GM21576 (cell line): ENCODE measurements at regions not wholly inside any gene's neighbourhood (a gene's known extent, or its start where the extent isn't known, plus 50 kb on each side); places are given as distances from the start of the nearest gene placed in this dataset.

Experiments used
- ATAC-seq: cut with Tn5 transposase; IDR thresholded peaks from one replicate; pipeline ENCODE4 v1.9.1; 2021; ENCODE audit warnings: mild to moderate bottlenecking, moderate library complexity; ENCODE audit not compliant: unreplicated experiment

DNA sequence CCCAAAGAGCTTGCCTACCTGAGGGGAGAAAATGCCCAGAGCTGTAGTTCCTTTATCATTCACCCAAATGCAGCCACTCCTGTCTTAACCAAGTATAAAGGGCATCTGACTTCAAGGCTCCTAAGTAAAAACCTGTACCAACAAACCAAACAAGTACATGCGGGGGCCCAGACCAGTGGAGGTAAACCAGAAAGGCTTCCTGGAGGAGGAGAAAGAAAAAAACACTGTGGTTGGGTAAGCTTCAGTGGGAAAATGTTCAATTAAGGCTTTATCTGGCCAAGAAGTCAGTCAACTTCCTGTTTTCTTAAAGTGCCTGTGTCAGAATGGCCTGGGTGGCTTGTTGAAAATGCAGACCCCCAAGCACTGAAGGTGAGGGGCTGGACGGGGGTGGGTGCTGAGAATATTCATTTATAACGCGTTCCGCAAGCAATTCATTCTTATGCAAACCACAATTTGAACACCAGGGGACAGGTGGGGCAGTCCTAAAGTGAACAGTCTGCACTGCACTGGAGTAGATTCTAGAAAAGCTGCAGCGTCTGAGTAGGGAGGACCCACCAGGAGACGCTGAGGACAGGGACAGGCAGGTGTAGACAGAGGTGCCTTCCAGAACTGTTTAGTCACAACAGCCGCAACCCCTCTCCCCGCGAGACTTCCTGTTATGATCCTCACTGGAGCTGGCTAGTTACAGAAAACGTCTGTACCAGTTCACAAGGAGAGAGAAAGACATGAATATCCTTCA lies 467.1 kb downstream of the SOX9 start:
- no peak for ATAC-seq

DNA sequence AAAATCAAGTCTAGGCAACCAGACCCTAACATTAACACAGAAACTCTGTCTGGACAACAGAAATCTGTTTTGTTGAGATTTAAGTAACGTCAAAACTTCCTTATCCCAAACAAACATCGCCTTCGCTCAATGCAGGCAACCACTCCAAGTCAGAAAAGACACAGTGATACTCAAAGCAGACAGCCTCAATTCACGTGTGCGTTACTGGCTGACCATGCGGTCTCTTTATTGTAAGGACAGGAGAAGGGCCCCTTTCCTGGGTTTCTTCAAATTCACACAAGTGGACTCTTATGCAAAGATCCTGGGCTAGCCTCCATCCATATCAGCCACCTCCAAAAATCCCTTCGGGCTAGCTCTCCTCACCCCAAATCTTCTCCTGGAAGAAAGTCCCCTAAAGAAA lies 467.7 kb downstream of the SOX9 start:
- ATAC-seq, result no peak

DNA sequence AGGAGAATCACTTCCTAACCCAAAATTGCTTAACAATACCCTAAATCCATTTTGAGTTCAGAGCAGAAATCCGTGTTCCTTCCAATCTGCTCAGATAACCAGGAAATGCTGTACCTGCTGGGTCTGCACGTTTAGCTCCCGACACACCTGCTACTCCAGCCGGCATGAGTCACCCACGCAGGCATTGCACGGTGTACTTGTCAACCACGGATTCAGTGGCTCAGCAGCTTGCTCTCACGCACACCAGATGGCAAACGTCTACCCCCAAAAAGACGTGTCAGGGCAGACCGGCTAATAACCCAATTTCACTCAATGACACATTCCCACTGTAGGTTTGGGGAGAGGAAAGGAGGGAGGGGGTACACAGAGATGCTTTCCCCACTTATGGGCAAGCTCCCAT lies 468.1 kb downstream of the SOX9 start:
- ATAC-seq, result no peak

- no peak for ATAC-seq
Observed at GRCh38 chr17:72590382-72590781, 469.6 kb downstream of the SOX9 start.

DNA sequence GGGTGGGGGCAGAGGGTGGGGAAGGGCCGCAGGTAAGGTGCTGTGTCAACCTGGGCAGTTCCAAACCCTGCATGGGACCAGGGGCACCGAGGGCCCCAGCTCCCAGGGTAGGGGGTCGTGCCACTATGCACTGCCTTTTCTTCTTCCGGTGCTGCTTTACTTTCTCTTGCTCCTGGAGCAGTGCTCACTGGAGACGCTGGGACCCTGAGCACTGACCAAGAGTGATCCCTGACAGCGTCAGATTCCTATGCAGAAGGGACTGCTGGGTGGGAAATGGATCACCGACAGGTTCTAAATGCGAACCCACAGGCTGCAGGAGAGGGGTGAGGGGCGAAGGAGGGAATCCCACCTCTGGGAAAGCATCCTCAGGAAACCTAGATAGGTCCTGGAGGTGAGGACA lies 470.1 kb downstream of the SOX9 start:
- ATAC-seq, result no peak

DNA sequence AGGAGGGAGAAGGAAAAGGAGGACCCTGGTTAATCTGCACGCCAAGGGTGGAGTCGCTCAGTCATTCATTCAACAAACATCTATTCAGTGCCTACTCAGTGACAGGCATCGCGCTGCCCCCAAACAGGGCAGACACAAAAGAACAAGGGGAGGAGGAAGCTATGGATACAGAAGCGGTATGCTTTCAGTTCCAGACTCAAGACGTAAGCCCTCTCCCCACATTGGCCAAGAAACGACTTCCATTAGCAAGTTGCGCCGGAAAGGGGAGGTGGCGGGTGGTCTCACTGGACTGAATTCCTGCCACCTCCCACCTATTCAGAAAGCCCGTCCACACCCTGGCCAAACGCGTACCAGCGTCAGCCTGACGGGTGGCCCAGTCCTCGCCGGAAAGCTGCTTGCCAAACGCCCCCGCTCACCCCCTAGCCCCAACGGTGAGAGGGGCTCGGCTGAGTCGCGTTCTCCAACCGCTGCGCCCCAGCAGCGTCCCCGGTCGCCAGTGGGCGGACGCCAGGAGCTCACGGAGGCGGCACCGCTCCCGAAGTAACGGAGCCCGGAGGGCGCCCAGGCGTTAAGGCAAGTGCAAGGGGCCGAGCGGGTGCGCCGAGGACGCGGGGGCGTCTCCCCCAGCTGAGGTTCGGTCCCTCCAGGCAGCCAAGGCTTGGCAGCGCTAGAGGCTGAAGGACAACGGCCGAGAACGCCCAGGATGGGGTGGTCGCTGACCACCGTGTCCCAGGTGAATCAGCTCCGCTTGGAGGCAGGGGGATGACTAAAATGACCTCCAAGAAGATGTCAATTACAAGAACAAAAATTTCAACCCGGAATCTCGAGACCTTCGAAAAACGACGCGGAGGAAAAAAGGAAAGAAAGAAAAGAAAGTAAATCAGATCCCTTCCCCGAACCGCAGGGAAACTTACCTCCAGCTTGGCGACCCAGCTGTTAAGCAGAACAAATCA lies 470.7 kb downstream of the SOX9 start:
- ATAC-seq, result no peak

DNA sequence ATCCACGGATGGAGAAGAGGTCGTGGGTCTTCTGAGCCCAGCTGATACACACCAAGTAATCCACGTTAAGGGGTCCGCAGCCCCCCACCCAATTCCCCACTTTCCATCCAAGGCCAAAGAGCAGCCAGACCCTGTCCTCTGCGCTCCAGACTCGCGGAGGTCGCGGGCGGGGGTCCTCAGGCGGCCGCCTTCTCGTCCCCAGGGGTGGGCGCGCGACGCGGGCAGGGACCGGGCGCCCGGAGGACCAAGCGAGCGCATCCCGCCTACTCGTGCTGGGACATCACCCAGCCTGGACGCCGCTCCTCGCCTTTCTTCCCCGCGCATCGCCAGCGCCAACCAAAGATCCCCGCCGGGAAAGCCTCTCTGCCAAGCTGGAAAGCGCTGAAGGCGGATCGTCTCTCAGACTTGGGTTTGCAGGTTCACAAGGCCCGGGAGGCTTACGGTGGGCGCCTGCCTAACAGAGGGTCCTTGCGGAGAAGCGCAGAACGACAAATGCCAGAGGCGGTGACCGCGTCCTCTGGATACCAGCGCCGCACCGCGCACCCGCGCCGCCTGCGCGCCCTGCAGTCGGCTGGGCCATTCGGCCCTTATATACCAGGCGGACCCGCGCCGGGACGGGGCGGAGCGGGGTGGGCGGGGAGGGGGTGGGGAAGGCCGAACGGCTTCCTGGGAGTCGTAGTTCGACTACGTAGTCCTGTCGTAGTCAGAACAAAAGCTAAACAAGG lies 471.6 kb downstream of the SOX9 start:
- no peak for ATAC-seq

DNA sequence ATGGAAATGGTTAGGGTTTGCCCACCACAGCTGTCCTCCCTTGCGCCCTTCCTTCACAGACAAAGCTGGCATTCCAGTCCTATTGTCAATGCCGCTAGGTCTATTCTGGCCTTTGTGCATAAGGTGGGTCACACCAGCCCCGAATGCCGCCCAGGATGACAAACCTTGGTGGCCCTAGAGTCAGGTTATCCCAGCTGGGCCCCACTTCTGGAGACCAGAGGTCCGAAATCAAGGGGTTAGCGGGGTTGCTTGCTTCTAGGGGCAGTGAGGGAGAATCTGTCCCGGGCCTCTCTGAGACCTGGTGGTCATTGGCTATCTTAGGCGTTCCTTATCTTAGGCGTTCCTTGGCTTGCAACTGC lies 472.1 kb downstream of the SOX9 start:
- no peak for ATAC-seq

GRCh38 chr17:72594248-72594647 lies 473.4 kb downstream of the SOX9 start:
- ATAC-seq, result no peak
